ENCODE measurements at regions not wholly inside any gene's neighbourhood (a gene's known extent, or its start where the extent isn't known, plus 50 kb on each side); places are given as distances from the start of the nearest gene placed in this dataset.

- Histone ChIP-seq H3K79me1 (ENCODE audit: low read length) (no peaks in the 10 kb centered on the region), H4K12ac (ENCODE audit: low read depth, low read length) (no peak overlapping the region), H3K4me1 (ENCODE audit: control insufficient read depth in 1 of 2, insufficient read depth in 2 of 2, low read length in 2 of 2) (no peaks in the 10 kb centered on the region), H2BK120ac (ENCODE audit: insufficient read depth, low read length, poor library complexity) (no peak overlapping the region), H3K14ac (ENCODE audit: low read length) (no peak overlapping the region), H3K4me2 (ENCODE audit: low read length) (no peak overlapping the region), H3K9me3 (ENCODE audit: insufficient read depth, low read depth, low read length) (no peaks in the 10 kb centered on the region), H4K91ac (ENCODE audit: low read depth, low read length) (no peak overlapping the region), H3K9ac (ENCODE audit: low read length) (no peak overlapping the region), H3K4ac (ENCODE audit: low read depth, low read length) (no peak overlapping the region), H2BK12ac (ENCODE audit: low read length) (no peak overlapping the region), H3K27me3 (ENCODE audit: insufficient read depth, low read length) (no peaks in the 10 kb centered on the region), H3K27ac (ENCODE audit: low read depth, low read length) (no peak overlapping the region), H2AFZ (ENCODE audit: insufficient read depth, low read length, poor library complexity) (no peak overlapping the region), H3K23ac (ENCODE audit: low read length) (no peak overlapping the region), H3K79me2 (ENCODE audit: control insufficient read depth, insufficient read depth, low read length, poor library complexity) (no peaks in the 10 kb centered on the region), H3K4me3 (ENCODE audit: low read depth, low read length) (no peak overlapping the region), H2AK5ac (ENCODE audit: low read length) (no peak overlapping the region), H3K36me3 (ENCODE audit: control insufficient read depth in 1 of 2, insufficient read depth in 2 of 2, low read length in 2 of 2) (no peaks in the 10 kb centered on the region), H3K18ac (ENCODE audit: low read length) (no peak overlapping the region), H2BK5ac (ENCODE audit: low read depth, low read length, poor library complexity) (no peak overlapping the region), H4K8ac (ENCODE audit: low read depth, low read length) (no peak overlapping the region)
- WGBS (ENCODE audit: extremely low coverage, insufficient coverage, insufficient read length), result no CpG with 5 or more reads among the region's 2 CpGs
- no peak for DNase-seq
Observed at GRCh38 chr10:105351187-105351586, 710.1 kb downstream of the SORCS3 start.

- Histone ChIP-seq H3K23ac (ENCODE audit: low read length) (no peak overlapping the region), H3K27me3 (ENCODE audit: insufficient read depth, low read length) (no peaks in the 10 kb centered on the region), H2BK5ac (ENCODE audit: low read depth, low read length, poor library complexity) (no peak overlapping the region), H3K9ac (ENCODE audit: low read length) (no peak overlapping the region), H3K4me2 (ENCODE audit: low read length) (no peak overlapping the region), H4K12ac (ENCODE audit: low read depth, low read length) (no peak overlapping the region), H4K8ac (ENCODE audit: low read depth, low read length) (no peak overlapping the region), H3K36me3 (ENCODE audit: control insufficient read depth in 1 of 2, insufficient read depth in 2 of 2, low read length in 2 of 2) (no peaks in the 10 kb centered on the region), H3K79me2 (ENCODE audit: control insufficient read depth, insufficient read depth, low read length, poor library complexity) (no peaks in the 10 kb centered on the region), H3K4me3 (ENCODE audit: low read depth, low read length) (no peak overlapping the region), H2AK5ac (ENCODE audit: low read length) (no peak overlapping the region), H2AFZ (ENCODE audit: insufficient read depth, low read length, poor library complexity) (no peak overlapping the region), H2BK12ac (ENCODE audit: low read length) (no peak overlapping the region), H3K4ac (ENCODE audit: low read depth, low read length) (no peak overlapping the region), H3K79me1 (ENCODE audit: low read length) (no peaks in the 10 kb centered on the region), H3K18ac (ENCODE audit: low read length) (no peak overlapping the region), H2BK120ac (ENCODE audit: insufficient read depth, low read length, poor library complexity) (no peak overlapping the region), H3K9me3 (ENCODE audit: insufficient read depth, low read depth, low read length) (no peaks in the 10 kb centered on the region), H3K4me1 (ENCODE audit: control insufficient read depth in 1 of 2, insufficient read depth in 2 of 2, low read length in 2 of 2) (no peaks in the 10 kb centered on the region), H3K14ac (ENCODE audit: low read length) (no peak overlapping the region), H4K91ac (ENCODE audit: low read depth, low read length) (no peak overlapping the region), H3K27ac (ENCODE audit: low read depth, low read length) (no peak overlapping the region)
- no CpG with 5 or more reads among the region's 2 CpGs for WGBS (ENCODE audit: extremely low coverage, insufficient coverage, insufficient read length)
- DNase-seq, result peak; percentile 19 to 80
Observed at GRCh38 chr10:105347487-105347886, 706.4 kb downstream of the SORCS3 start.

- H3K23ac ChIP-seq (ENCODE audit: low read length), result no peak overlapping the region
- H3K4me1 ChIP-seq (ENCODE audit: control insufficient read depth in 1 of 2, insufficient read depth in 2 of 2, low read length in 2 of 2), result no peaks in the 10 kb centered on the region
- no peak overlapping the region for H3K4me3 ChIP-seq (ENCODE audit: low read depth, low read length)
- no peak overlapping the region for H3K4me2 ChIP-seq (ENCODE audit: low read length)
- no peak overlapping the region for H3K27ac ChIP-seq (ENCODE audit: low read depth, low read length)
- no peak overlapping the region for H2BK120ac ChIP-seq (ENCODE audit: insufficient read depth, low read length, poor library complexity)
- H2AK5ac ChIP-seq (ENCODE audit: low read length), result no peak overlapping the region
- no peak overlapping the region for H2BK12ac ChIP-seq (ENCODE audit: low read length)
- H2BK5ac ChIP-seq (ENCODE audit: low read depth, low read length, poor library complexity), result no peak overlapping the region
- WGBS (ENCODE audit: extremely low coverage, insufficient coverage, insufficient read length), result no CpG with 5 or more reads among the region's 4 CpGs
- H3K27me3 ChIP-seq (ENCODE audit: insufficient read depth, low read length), result no peaks in the 10 kb centered on the region
- H3K14ac ChIP-seq (ENCODE audit: low read length), result no peak overlapping the region
- no peak overlapping the region for H4K8ac ChIP-seq (ENCODE audit: low read depth, low read length)
- H4K91ac ChIP-seq (ENCODE audit: low read depth, low read length), result no peak overlapping the region
- H3K79me1 ChIP-seq (ENCODE audit: low read length), result no peaks in the 10 kb centered on the region
- H2AFZ ChIP-seq (ENCODE audit: insufficient read depth, low read length, poor library complexity), result no peak overlapping the region
- H3K36me3 ChIP-seq (ENCODE audit: control insufficient read depth in 1 of 2, insufficient read depth in 2 of 2, low read length in 2 of 2), result no peaks in the 10 kb centered on the region
- H3K4ac ChIP-seq (ENCODE audit: low read depth, low read length), result no peak overlapping the region
- H3K9ac ChIP-seq (ENCODE audit: low read length), result no peak overlapping the region
- no peak overlapping the region for H4K12ac ChIP-seq (ENCODE audit: low read depth, low read length)
- H3K18ac ChIP-seq (ENCODE audit: low read length), result no peak overlapping the region
- DNase-seq, result no peak
- no peaks in the 10 kb centered on the region for H3K9me3 ChIP-seq (ENCODE audit: insufficient read depth, low read depth, low read length)
- H3K79me2 ChIP-seq (ENCODE audit: control insufficient read depth, insufficient read depth, low read length, poor library complexity), result no peaks in the 10 kb centered on the region
Observed at GRCh38 chr10:105342606-105343005, 701.5 kb downstream of the SORCS3 start.

- no CpG with 5 or more reads among the region's 1 CpG for WGBS (ENCODE audit: extremely low coverage, insufficient coverage, insufficient read length)
- Histone ChIP-seq H4K91ac (ENCODE audit: low read depth, low read length) (no peak overlapping the region), H3K36me3 (ENCODE audit: control insufficient read depth in 1 of 2, insufficient read depth in 2 of 2, low read length in 2 of 2) (no peaks in the 10 kb centered on the region)
Observed at GRCh38 chr10:105339669-105340068, 698.6 kb downstream of the SORCS3 start.

More at GRCh38 chr10:105339669-105340068, 698.6 kb downstream of the SORCS3 start:
- Histone ChIP-seq H3K27ac (ENCODE audit: low read depth, low read length) (no peak overlapping the region), H4K8ac (ENCODE audit: low read depth, low read length) (no peak overlapping the region), H3K18ac (ENCODE audit: low read length) (no peak overlapping the region), H3K9me3 (ENCODE audit: insufficient read depth, low read depth, low read length) (no peaks in the 10 kb centered on the region), H3K14ac (ENCODE audit: low read length) (no peak overlapping the region), H4K12ac (ENCODE audit: low read depth, low read length) (no peak overlapping the region), H3K4me3 (ENCODE audit: low read depth, low read length) (no peak overlapping the region), H3K4me1 (ENCODE audit: control insufficient read depth in 1 of 2, insufficient read depth in 2 of 2, low read length in 2 of 2) (no peaks in the 10 kb centered on the region), H3K23ac (ENCODE audit: low read length) (no peak overlapping the region), H2AK5ac (ENCODE audit: low read length) (no peak overlapping the region), H3K4ac (ENCODE audit: low read depth, low read length) (no peak overlapping the region), H3K79me2 (ENCODE audit: control insufficient read depth, insufficient read depth, low read length, poor library complexity) (no peaks in the 10 kb centered on the region), H3K4me2 (ENCODE audit: low read length) (no peak overlapping the region), H2BK5ac (ENCODE audit: low read depth, low read length, poor library complexity) (no peak overlapping the region), H3K27me3 (ENCODE audit: insufficient read depth, low read length) (no peaks in the 10 kb centered on the region), H3K79me1 (ENCODE audit: low read length) (no peaks in the 10 kb centered on the region), H3K9ac (ENCODE audit: low read length) (no peak overlapping the region), H2BK120ac (ENCODE audit: insufficient read depth, low read length, poor library complexity) (no peak overlapping the region), H2AFZ (ENCODE audit: insufficient read depth, low read length, poor library complexity) (no peak overlapping the region), H2BK12ac (ENCODE audit: low read length) (no peak overlapping the region)
- no peak for DNase-seq

Data from trophoblast cell (in vitro differentiated cells and primary cell).